Sigmoid colon (tissue), 4 donors: ENCODE measurements at regions not wholly inside any gene's neighbourhood (a gene's known extent, or its start where the extent isn't known, plus 50 kb on each side); places are given as distances from the start of the nearest gene placed in this dataset.

Source experiments
- EP300 ChIP-seq, 4 donors: sonication (generic); formaldehyde crosslinking; IDR thresholded peaks; one replicate each; pipeline ENCODE4 v1.6.1; 2017; ENCODE audit warnings: antibody characterized with exemption in 4 of 4
- POLR2A ChIP-seq, 2 donors: fragments of 450-650 bp; IDR thresholded peaks; one replicate each; pipeline ENCODE4 v1.6.1; 2016; ENCODE audit warnings: antibody characterized with exemption in 2 of 2, mild to moderate bottlenecking in 2 of 2, moderate library complexity in 2 of 2
- TF ChIP-seq, protein P1 (sequence below), 4 experiments: fragments of 450-650 bp in 3 of 4; fragments of 200-600 bp in 1 of 4; IDR thresholded peaks; one replicate each; pipeline ENCODE4 v1.5.1; 2016 to 2019; ENCODE audit warnings: antibody characterized with exemption in 4 of 4, mild to moderate bottlenecking in 3 of 4, moderate library complexity in 2 of 4

DNA sequence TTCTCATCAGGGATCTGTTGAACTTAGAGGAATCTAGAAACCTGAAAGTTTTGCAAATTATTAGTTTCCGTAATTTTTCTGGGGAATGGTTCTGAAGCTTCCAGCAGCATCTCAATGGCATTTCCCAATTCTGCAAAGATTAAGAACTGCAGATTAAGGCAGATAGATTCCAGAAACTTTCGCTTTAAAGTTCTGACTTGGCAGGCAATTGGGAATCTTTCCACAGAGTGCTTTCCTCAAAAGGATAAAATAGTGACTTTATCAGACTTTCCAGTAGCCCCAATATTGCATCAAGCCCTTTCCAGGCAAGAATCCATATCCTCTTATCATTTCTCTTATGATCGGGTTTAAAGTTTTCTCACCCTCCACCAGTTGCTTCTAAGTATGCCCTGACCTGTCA, 261.1 kb downstream of the FNDC1 start:
- TF ChIP-seq, protein P1, sequence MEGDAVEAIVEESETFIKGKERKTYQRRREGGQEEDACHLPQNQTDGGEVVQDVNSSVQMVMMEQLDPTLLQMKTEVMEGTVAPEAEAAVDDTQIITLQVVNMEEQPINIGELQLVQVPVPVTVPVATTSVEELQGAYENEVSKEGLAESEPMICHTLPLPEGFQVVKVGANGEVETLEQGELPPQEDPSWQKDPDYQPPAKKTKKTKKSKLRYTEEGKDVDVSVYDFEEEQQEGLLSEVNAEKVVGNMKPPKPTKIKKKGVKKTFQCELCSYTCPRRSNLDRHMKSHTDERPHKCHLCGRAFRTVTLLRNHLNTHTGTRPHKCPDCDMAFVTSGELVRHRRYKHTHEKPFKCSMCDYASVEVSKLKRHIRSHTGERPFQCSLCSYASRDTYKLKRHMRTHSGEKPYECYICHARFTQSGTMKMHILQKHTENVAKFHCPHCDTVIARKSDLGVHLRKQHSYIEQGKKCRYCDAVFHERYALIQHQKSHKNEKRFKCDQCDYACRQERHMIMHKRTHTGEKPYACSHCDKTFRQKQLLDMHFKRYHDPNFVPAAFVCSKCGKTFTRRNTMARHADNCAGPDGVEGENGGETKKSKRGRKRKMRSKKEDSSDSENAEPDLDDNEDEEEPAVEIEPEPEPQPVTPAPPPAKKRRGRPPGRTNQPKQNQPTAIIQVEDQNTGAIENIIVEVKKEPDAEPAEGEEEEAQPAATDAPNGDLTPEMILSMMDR (IDR thresholded peaks at IDR 0.05): no peak
- TF ChIP-seq POLR2A (IDR thresholded peaks at IDR 0.05) (no peak), EP300 (IDR thresholded peaks at IDR 0.05) (no peak)
